Ishikawa (cell line): ENCODE measurements at regions not wholly inside any gene's neighbourhood (a gene's known extent, or its start where the extent isn't known, plus 50 kb on each side); places are given as distances from the start of the nearest gene placed in this dataset.
A peak's percentile ranks its signal among the peaks of the same experiment; 100 is the strongest.

Experiments used
- CEBPB ChIP-seq: IDR thresholded peaks from 2 replicates; pipeline ENCODE4 v1.6.1; 2012
- CREB1 ChIP-seq: IDR thresholded peaks from 2 replicates; pipeline ENCODE4 v1.6.1; 2012; ENCODE audit warnings: low read depth
- EGR1 ChIP-seq: IDR thresholded peaks from 2 replicates; pipeline ENCODE4 v1.6.1; 2012
- EP300 ChIP-seq: IDR thresholded peaks from 2 replicates; pipeline ENCODE4 v1.6.1; 2012; ENCODE audit warnings: borderline replicate concordance
- FOXM1 ChIP-seq: IDR thresholded peaks from 2 replicates; pipeline ENCODE4 v1.6.1; 2012; ENCODE audit warnings: low read depth, borderline replicate concordance
- NFIC ChIP-seq: IDR thresholded peaks from 2 replicates; pipeline ENCODE4 v1.6.1; 2012
- RAD21 ChIP-seq: IDR thresholded peaks from 2 replicates; pipeline ENCODE4 v1.6.1; 2012; ENCODE audit warnings: low read depth
- TAF1 ChIP-seq: IDR thresholded peaks from 2 replicates; pipeline ENCODE4 v1.6.1; 2012; ENCODE audit warnings: low read depth, mild to moderate bottlenecking
- TCF12 ChIP-seq: IDR thresholded peaks from 2 replicates; pipeline ENCODE4 v1.6.1; 2012; ENCODE audit warnings: low read depth
- TEAD4 ChIP-seq: IDR thresholded peaks from 2 replicates; pipeline ENCODE4 v1.6.1; 2012
- YY1 ChIP-seq: IDR thresholded peaks from 2 replicates; pipeline ENCODE4 v1.6.1; 2012; ENCODE audit warnings: low read depth
- ZBTB7A ChIP-seq: IDR thresholded peaks from 2 replicates; pipeline ENCODE4 v1.6.1; 2012; ENCODE audit warnings: low read depth
- TF ChIP-seq, protein P1 (sequence below): IDR thresholded peaks from 2 replicates; pipeline ENCODE4 v1.6.1; 2012; ENCODE audit warnings: low read depth, mild to moderate bottlenecking
- TF ChIP-seq, protein P2 (sequence below): IDR thresholded peaks from 2 replicates; pipeline ENCODE4 v1.6.1; 2012
- TF ChIP-seq, protein P3 (sequence below): IDR thresholded peaks from 2 replicates; pipeline ENCODE4 v1.6.1; 2012

DNA sequence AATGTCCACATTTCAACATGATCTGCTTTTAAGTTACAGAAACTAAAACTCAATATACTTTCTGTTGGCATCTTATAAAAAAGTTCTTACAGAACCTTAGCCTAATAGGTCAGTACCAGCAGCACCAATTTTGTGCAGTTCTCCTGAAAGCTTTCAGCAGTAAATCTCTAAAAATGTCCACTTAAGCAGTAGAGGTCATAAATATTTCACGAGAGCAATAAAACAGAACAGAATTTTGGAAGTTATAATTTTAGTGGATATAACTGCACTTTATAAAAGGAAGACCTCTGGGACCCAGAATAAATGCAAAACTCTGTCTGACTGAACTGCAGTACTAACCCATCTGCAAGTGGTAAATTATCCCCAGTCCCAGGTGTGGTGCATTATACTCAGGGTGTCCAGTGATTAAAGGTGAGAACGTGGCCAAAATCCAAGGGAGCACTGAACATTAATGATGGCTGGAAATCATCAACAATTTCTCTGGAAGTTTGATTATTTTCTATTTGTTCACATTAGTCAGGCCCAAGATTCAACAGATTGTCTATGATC lies 172.6 kb upstream of the RSPO3 start:
- TF ChIP-seq ZBTB7A, result no peak
- no peak for TF ChIP-seq CEBPB
- TF ChIP-seq TCF12, result no peak
- no peak for TF ChIP-seq TAF1

DNA sequence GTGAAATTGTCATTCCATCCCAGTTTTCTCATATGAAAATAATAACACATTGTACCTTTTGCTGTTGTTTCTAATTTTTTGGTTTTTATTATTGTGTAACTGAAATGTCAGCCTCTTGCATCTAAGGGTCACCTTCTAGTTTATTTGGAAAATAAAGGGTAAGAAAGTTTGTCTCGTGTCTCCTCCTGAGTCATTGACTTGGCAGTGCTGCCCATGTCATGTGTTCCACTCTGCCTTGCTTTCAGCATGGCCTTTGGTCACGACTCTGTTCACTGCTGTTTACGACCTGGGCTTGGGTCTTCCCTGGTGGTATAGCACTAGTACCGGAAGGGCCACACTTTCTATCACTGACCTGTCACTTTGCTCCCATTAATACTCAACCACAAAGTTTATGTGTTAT lies 171.4 kb upstream of the RSPO3 start:
- TF ChIP-seq EP300 (no peak), TEAD4 (no peak), NFIC (no peak)
- TF ChIP-seq, protein P1, sequence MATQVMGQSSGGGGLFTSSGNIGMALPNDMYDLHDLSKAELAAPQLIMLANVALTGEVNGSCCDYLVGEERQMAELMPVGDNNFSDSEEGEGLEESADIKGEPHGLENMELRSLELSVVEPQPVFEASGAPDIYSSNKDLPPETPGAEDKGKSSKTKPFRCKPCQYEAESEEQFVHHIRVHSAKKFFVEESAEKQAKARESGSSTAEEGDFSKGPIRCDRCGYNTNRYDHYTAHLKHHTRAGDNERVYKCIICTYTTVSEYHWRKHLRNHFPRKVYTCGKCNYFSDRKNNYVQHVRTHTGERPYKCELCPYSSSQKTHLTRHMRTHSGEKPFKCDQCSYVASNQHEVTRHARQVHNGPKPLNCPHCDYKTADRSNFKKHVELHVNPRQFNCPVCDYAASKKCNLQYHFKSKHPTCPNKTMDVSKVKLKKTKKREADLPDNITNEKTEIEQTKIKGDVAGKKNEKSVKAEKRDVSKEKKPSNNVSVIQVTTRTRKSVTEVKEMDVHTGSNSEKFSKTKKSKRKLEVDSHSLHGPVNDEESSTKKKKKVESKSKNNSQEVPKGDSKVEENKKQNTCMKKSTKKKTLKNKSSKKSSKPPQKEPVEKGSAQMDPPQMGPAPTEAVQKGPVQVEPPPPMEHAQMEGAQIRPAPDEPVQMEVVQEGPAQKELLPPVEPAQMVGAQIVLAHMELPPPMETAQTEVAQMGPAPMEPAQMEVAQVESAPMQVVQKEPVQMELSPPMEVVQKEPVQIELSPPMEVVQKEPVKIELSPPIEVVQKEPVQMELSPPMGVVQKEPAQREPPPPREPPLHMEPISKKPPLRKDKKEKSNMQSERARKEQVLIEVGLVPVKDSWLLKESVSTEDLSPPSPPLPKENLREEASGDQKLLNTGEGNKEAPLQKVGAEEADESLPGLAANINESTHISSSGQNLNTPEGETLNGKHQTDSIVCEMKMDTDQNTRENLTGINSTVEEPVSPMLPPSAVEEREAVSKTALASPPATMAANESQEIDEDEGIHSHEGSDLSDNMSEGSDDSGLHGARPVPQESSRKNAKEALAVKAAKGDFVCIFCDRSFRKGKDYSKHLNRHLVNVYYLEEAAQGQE, result no peak

DNA sequence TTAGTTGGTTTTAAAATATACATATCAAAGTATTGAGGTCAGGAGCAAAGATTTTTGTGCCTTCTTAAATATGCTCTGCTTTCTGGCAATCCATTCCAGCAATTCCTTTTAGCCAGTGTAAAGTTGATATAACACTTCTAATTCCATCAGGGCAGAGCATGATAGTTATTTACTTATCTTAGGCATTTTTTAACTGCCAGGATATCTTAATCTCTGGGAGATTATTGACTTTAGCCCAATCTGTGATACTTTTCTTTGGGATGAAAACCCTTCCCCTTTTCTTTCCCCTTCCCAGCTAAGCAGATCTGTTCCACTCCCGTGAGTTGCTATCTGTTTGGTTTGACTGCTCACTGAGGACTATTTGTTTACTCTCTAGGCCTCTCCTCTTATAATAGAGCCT lies 168.7 kb upstream of the RSPO3 start:
- TF ChIP-seq, protein P2, sequence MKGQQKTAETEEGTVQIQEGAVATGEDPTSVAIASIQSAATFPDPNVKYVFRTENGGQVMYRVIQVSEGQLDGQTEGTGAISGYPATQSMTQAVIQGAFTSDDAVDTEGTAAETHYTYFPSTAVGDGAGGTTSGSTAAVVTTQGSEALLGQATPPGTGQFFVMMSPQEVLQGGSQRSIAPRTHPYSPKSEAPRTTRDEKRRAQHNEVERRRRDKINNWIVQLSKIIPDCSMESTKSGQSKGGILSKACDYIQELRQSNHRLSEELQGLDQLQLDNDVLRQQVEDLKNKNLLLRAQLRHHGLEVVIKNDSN, result no peak
- TF ChIP-seq YY1, result no peak

DNA sequence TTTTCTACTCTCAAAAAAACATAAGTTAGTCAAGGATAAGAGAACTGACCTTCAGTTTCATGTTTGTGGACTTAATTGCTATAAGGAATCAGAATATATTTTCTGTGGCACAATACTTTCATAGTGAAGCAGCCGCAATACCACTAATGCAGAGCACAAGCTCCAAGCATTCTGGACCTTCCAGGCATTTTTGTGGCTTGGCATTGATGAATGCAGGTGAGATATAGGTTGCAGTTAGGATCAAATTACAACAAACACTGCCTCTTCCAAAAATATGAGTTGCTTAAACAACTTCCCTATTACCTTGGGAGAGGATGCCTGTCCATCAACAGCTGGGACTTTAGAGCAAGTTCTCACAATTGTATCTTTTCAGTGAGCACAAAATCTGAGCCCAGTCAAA lies 162.8 kb upstream of the RSPO3 start:
- peak; percentile 50 for TF ChIP-seq TEAD4
- TF ChIP-seq ZBTB7A, result no peak
- TF ChIP-seq CEBPB, result no peak
- TF ChIP-seq FOXM1, result no peak
- peak; percentile 65 for TF ChIP-seq NFIC
- TF ChIP-seq, protein P3, sequence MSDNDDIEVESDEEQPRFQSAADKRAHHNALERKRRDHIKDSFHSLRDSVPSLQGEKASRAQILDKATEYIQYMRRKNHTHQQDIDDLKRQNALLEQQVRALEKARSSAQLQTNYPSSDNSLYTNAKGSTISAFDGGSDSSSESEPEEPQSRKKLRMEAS, result no peak

DNA sequence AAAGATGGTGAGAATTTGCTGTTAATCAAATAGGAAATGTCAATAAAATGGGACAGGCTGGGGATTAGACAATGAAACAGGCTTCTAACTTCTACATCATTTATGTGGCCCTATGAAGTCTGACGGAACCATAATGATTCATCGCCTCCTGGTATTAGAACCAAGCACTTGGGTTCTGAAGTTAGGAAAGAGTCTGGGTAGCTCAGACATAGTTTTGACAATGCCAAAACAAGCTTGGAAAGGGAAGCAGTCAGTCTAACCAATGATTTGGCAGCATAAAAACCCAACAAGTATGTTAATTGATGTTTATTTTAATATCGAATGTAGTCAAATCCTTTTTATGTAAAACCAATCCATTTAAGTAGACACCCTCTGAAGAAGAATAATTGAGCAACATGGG lies 160.8 kb upstream of the RSPO3 start:
- TF ChIP-seq, protein P1, result no peak
- TF ChIP-seq EGR1, result no peak
- TF ChIP-seq ZBTB7A, result no peak
- no peak for TF ChIP-seq TCF12
- TF ChIP-seq TAF1, result no peak
- TF ChIP-seq RAD21, result no peak
- TF ChIP-seq, protein P2, result no peak
- TF ChIP-seq TEAD4, result no peak
- no peak for TF ChIP-seq YY1
- TF ChIP-seq CEBPB, result no peak
- no peak for TF ChIP-seq EP300
- TF ChIP-seq NFIC, result no peak
- no peak for TF ChIP-seq CREB1
- TF ChIP-seq FOXM1, result no peak
- TF ChIP-seq, protein P3, result no peak

DNA sequence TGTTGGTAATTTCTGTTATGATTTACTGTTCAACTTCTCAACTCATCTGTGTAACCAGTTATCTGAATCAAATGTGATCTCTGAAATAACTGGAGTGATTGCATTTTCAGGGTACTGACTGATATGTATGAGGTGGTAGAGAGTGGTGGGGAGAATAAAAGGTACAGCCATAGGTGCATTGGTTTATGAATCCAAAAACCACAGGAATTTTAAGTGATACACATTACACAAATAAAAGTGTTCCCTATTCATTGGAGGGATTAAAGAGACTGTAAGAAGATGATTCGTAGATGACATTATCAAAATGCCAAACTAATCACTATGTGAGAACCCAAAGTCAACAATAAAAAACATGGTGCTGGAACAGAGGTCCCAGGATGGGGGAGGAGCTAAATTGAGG lies 158.7 kb upstream of the RSPO3 start:
- TF ChIP-seq, protein P2, result no peak
- TF ChIP-seq CEBPB (no peak), YY1 (no peak), FOXM1 (no peak), TEAD4 (no peak), NFIC (no peak), EGR1 (no peak), ZBTB7A (no peak), EP300 (no peak), RAD21 (no peak), TCF12 (no peak), CREB1 (no peak), TAF1 (no peak)
- TF ChIP-seq, protein P3, result no peak
- TF ChIP-seq, protein P1, result no peak
